HepG2 (cell line): ENCODE measurements at regions not wholly inside any gene's neighbourhood (a gene's known extent, or its start where the extent isn't known, plus 50 kb on each side); places are given as distances from the start of the nearest gene placed in this dataset.

ENCODE experiments used
- ATAC-seq: fragments of 200-7000 bp; cut with Tn5 transposase; 3 replicates; pipeline ENCODE4 v1.9.1; 2020; ENCODE audit warnings: mild to moderate bottlenecking, moderate library complexity
- BruUV-seq: library from RNA; stranded (reverse); fragments of 400-500 nt; replicated peaks from 2 replicates; lab custom pipeline; 2021; lab: Mats Ljungman, UMichigan
- CTCF ChIA-PET: fragments of 300-600 bp; formaldehyde crosslinking; extraction: SDS; loops from one replicate; lab custom pipeline; 2021; ENCODE audit warnings: low total read pairs, inconsistent platforms, low intra/inter-chr PET ratio; lab: Yijun Ruan, JAX
- POLR2A ChIA-PET: fragments of 350-600 bp; sonication (Branson Sonifier 250); formaldehyde crosslinking; loops from one replicate; lab custom pipeline; 2020; ENCODE audit warnings: antibody characterized with exemption, inconsistent platforms; lab: Yijun Ruan, JAX
- DNase-seq: peaks from one replicate; pipeline ENCODE4 v3.0.0-alpha.2; 2015; ENCODE audit warnings: low spot score
- FAIRE-seq: peaks from 3 replicates; lab custom pipeline; 2011; peaks lifted over from hg19 to GRCh38; lab: Jason Lieb, UNC
- H2AFZ ChIP-seq: one replicate; pipeline ENCODE4 v1.6.1; 2011; ENCODE audit warnings: low read length, inconsistent platforms
- H3K27ac ChIP-seq: fragments of 300-600 bp; 3 replicates; pipeline ENCODE4 v1.8.0; 2011; ENCODE audit warnings: mixed run types, mild to moderate bottlenecking, mixed read lengths, low read length, inconsistent platforms; ENCODE audit not compliant: insufficient read depth; ENCODE audit errors: extremely low read length
- H3K27me3 ChIP-seq, 2 experiments: fragments of 200-600 bp in 1 of 2; 2 replicates in 1 of 2; 3 replicates in 1 of 2; pipeline versions ENCODE4 v1.6.0 to v1.8.0; 2011; ENCODE audit warnings: low read length in 2 of 2, mild to moderate bottlenecking in 2 of 2, moderate library complexity in 2 of 2, inconsistent platforms in 1 of 2; ENCODE audit not compliant: insufficient read depth in 2 of 2, control insufficient read depth in 1 of 2
- H3K36me3 ChIP-seq, 2 experiments: fragments of 200-600 bp in 1 of 2; replicated peaks in 1 of 2; 2 replicates in 1 of 2; 3 replicates in 1 of 2; pipeline versions ENCODE4 v1.5.1 to v1.8.0; 2011; ENCODE audit warnings: low read length in 2 of 2, inconsistent platforms in 1 of 2; ENCODE audit not compliant: insufficient read depth in 2 of 2, control insufficient read depth in 1 of 2
- H3K4me1 ChIP-seq: 2 replicates; pipeline ENCODE4 v1.5.1; 2012; ENCODE audit warnings: low read length, inconsistent platforms; ENCODE audit not compliant: insufficient read depth
- H3K4me2 ChIP-seq: 2 replicates; pipeline ENCODE4 v1.6.0; 2011; ENCODE audit warnings: low read depth, low read length, inconsistent platforms
- H3K4me3 ChIP-seq, 3 experiments: fragments of 200-600 bp in 1 of 3; sonication (generic), shearing (Covaris generic) in 1 of 3; replicated peaks in 1 of 3; 2 replicates each; pipeline ENCODE4 v1.5.1; 2011 to 2016; ENCODE audit warnings: low read length in 3 of 3, inconsistent platforms in 2 of 3, low read depth in 2 of 3, mild to moderate bottlenecking in 2 of 3, control low read depth in 1 of 3, mixed read lengths in 1 of 3; ENCODE audit not compliant: insufficient read depth in 1 of 3
- H3K79me2 ChIP-seq: one replicate; pipeline ENCODE4 v1.6.1; 2011; ENCODE audit warnings: low read length, inconsistent platforms; ENCODE audit not compliant: insufficient read depth
- H3K9ac ChIP-seq: 2 replicates; pipeline ENCODE4 v1.6.0; 2011; ENCODE audit warnings: mild to moderate bottlenecking, low read depth, low read length, inconsistent platforms; ENCODE audit not compliant: insufficient read depth
- H3K9me3 ChIP-seq: 2 replicates; pipeline ENCODE4 v1.5.1; 2012; ENCODE audit warnings: mild to moderate bottlenecking, low read length
- H4K20me1 ChIP-seq: 2 replicates; pipeline ENCODE4 v1.6.0; 2011; ENCODE audit warnings: inconsistent platforms, mild to moderate bottlenecking, low read length, moderate library complexity; ENCODE audit not compliant: insufficient read depth
- ATF7 ChIP-seq, 2 experiments: fragments of 450-650 bp in 1 of 2; sonication (generic) in 1 of 2; formaldehyde crosslinking in 1 of 2; IDR thresholded peaks; 2 replicates each; pipeline versions ENCODE4 v1.4.0 to v1.6.1; 2016 to 2020; ENCODE audit warnings: antibody characterized with exemption in 1 of 2, mild to moderate bottlenecking in 1 of 2, missing genetic modification reagents in 1 of 2
- BORCS8-MEF2B ChIP-seq: sonication (generic); formaldehyde crosslinking; IDR thresholded peaks from 2 replicates; pipeline ENCODE4 v1.8.0; 2022; ENCODE audit warnings: mild to moderate bottlenecking, missing genetic modification reagents
- FOXP4 ChIP-seq: sonication (generic); formaldehyde crosslinking; IDR thresholded peaks from 2 replicates; pipeline ENCODE4 v1.4.0; 2020; ENCODE audit warnings: missing genetic modification reagents
- HMGA1 ChIP-seq: sonication (generic); formaldehyde crosslinking; conservative IDR thresholded peaks from 2 replicates; pipeline ENCODE4 v1.4.0; 2020; ENCODE audit warnings: missing genetic modification reagents
- KLF13 ChIP-seq: sonication (generic); formaldehyde crosslinking; IDR thresholded peaks from 2 replicates; pipeline ENCODE4 v1.4.0; 2020; ENCODE audit warnings: mild to moderate bottlenecking, missing genetic modification reagents
- MXD1 ChIP-seq: sonication (generic); formaldehyde crosslinking; IDR thresholded peaks from 2 replicates; pipeline ENCODE4 v1.4.0; 2020; ENCODE audit warnings: mild to moderate bottlenecking, missing genetic modification reagents
- PAXIP1 ChIP-seq: sonication (generic); formaldehyde crosslinking; conservative IDR thresholded peaks from 2 replicates; pipeline ENCODE4 v1.4.0; 2020; ENCODE audit warnings: mild to moderate bottlenecking, missing genetic modification reagents, moderate library complexity
- ZHX2 ChIP-seq, 2 experiments: sonication (generic) in 1 of 2; formaldehyde crosslinking in 1 of 2; IDR thresholded peaks; 2 replicates each; pipeline versions ENCODE4 v1.6.1 to v1.9.0; 2014 to 2022; ENCODE audit warnings: antibody characterized with exemption in 1 of 2, borderline replicate concordance in 1 of 2, inconsistent platforms in 1 of 2, low read depth in 1 of 2, missing genetic modification reagents in 1 of 2
- ZNF225 ChIP-seq: sonication (generic); formaldehyde crosslinking; IDR thresholded peaks from 2 replicates; pipeline ENCODE4 v1.4.0; 2020; ENCODE audit warnings: mild to moderate bottlenecking, missing genetic modification reagents
- in situ Hi-C: cut with HindIII; loops from 2 replicates; pipeline ENCODE4 v1.10.0; 2017; ENCODE audit warnings: low pct_unique_long_range_greater_than_20kb; ENCODE audit not compliant: extremely low pct_ligation_motif_present
- intact Hi-C: fragments of 100-400 bp; cut with micrococcal nuclease; formaldehyde crosslinking; loops from one replicate; pipeline ENCODE4 v1.10.0; 2022; ENCODE audit not compliant: unreplicated experiment
- TF ChIP-seq, protein P1 (sequence below): sonication (generic); formaldehyde crosslinking; IDR thresholded peaks from 2 replicates; pipeline ENCODE4 v1.5.1; 2020; ENCODE audit warnings: missing genetic modification reagents, mild to moderate bottlenecking, borderline replicate concordance

GRCh38 chr21:28769683-28770082 lies 223.0 kb downstream of the LTN1 start:
- POLR2A ChIA-PET: no interaction called here
- Histone ChIP-seq H3K79me2 (no peaks in the 10 kb centered on the region), H3K4me3 (no peak overlapping the region), H3K27me3 (no peaks in the 10 kb centered on the region), H2AFZ (no peak overlapping the region), H3K9me3 (no peaks in the 10 kb centered on the region), H3K4me2 (no peak overlapping the region), H3K36me3 (no peaks in the 10 kb centered on the region), H3K9ac (no peak overlapping the region), H4K20me1 (no peaks in the 10 kb centered on the region), H3K27ac (no peak overlapping the region), H3K4me1 (no peaks in the 10 kb centered on the region)
- in situ Hi-C loops: no loop called here
- CTCF ChIA-PET: no interaction called here
- no peak for ATAC-seq
- FAIRE-seq: no peak
- intact Hi-C loops: no loop called here
- DNase-seq: no peak
- BruUV-seq: no TSS peak
- TF ChIP-seq MXD1 (CRISPR knock-in tag) (no peak), FOXP4 (CRISPR knock-in tag) (no peak), KLF13 (no peak), HMGA1 (no peak), ATF7 (IDR thresholded peaks at IDR 0.05) (no peak), ATF7 (CRISPR knock-in tag; IDR thresholded peaks at IDR 0.05) (no peak), BORCS8-MEF2B (no peak), ZNF225 (CRISPR knock-in tag) (no peak), ZHX2 (IDR thresholded peaks at IDR 0.05; ENCODE audit: low read depth) (no peak), ZHX2 (CRISPR knock-in tag; IDR thresholded peaks at IDR 0.05; ENCODE audit: borderline replicate concordance) (no peak), PAXIP1 (no peak)
- TF ChIP-seq, protein P1, sequence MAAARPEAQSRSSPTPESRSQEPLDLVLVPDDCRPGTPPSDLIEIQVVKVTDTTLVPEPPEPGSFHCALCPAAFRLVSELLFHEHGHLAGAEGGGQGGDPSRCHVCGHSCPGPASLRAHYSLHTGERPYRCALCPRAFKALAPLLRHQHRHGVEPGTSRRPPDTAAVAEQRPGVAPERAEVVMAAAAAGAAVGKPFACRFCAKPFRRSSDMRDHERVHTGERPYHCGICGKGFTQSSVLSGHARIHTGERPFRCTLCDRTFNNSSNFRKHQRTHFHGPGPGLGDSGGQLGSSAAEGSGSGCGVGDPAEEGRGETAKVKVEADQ (CRISPR knock-in tag): no peak
